Liver (tissue), 8 donors: ENCODE measurements at regions not wholly inside any gene's neighbourhood (a gene's known extent, or its start where the extent isn't known, plus 50 kb on each side); places are given as distances from the start of the nearest gene placed in this dataset.

Experiments
- DNase-seq: peaks from one replicate; pipeline ENCODE4 v3.0.0-alpha.2; 2017; ENCODE audit warnings: low spot score
- H3K27ac ChIP-seq, 2 donors: one replicate each; pipeline ENCODE4 v1.7.0; 2013; ENCODE audit warnings: inconsistent platforms in 2 of 2, low read length in 2 of 2, control low read depth in 1 of 2, low read depth in 1 of 2, mild to moderate bottlenecking in 1 of 2
- H3K27me3 ChIP-seq, 4 donors: one replicate each; pipeline versions ENCODE4 v1.6.1 to v1.7.0; 2013; ENCODE audit warnings: low read length in 3 of 4, inconsistent platforms in 1 of 4, mild to moderate bottlenecking in 1 of 4, moderate library complexity in 1 of 4; ENCODE audit not compliant: control insufficient read depth in 4 of 4, insufficient read depth in 4 of 4
- H3K36me3 ChIP-seq, 4 donors: one replicate each; pipeline versions ENCODE4 v1.6.1 to v1.7.0; 2013; ENCODE audit warnings: low read length in 3 of 4, mild to moderate bottlenecking in 3 of 4, low read depth in 1 of 4, moderate library complexity in 1 of 4; ENCODE audit not compliant: control insufficient read depth in 4 of 4, insufficient read depth in 3 of 4
- H3K4me1 ChIP-seq, 4 donors: one replicate each; pipeline versions ENCODE4 v1.6.1 to v1.7.0; 2013; ENCODE audit warnings: low read length in 3 of 4, mild to moderate bottlenecking in 3 of 4, moderate library complexity in 1 of 4; ENCODE audit not compliant: control insufficient read depth in 4 of 4, insufficient read depth in 4 of 4
- H3K4me3 ChIP-seq, 3 donors: one replicate each; pipeline versions ENCODE4 v1.6.1 to v1.7.0; 2013; ENCODE audit warnings: low read length in 3 of 3, control low read depth in 1 of 3, low read depth in 1 of 3, mild to moderate bottlenecking in 1 of 3
- H3K9ac ChIP-seq, 2 donors: one replicate each; pipeline ENCODE4 v1.7.0; 2013; ENCODE audit warnings: low read length in 2 of 2, mild to moderate bottlenecking in 2 of 2, moderate library complexity in 2 of 2, control low read depth in 1 of 2, low read depth in 1 of 2
- H3K9me3 ChIP-seq, 4 donors: one replicate each; pipeline versions ENCODE4 v1.6.1 to v1.7.0; 2013; ENCODE audit warnings: low read length in 3 of 4; ENCODE audit not compliant: control insufficient read depth in 4 of 4
- ATF3 ChIP-seq: IDR thresholded peaks from 2 replicates; pipeline ENCODE4 v1.6.1; 2016; ENCODE audit warnings: antibody characterized with exemption
- CTCF ChIP-seq: fragments of 150-350 bp; IDR thresholded peaks from 2 replicates; pipeline ENCODE4 v1.5.1; 2017; ENCODE audit warnings: improper control_type of control experiment, low read depth, low read length; ENCODE audit not compliant: missing input control
- EGR1 ChIP-seq, 2 donors: IDR thresholded peaks; 2 replicates each; pipeline ENCODE4 v1.6.1; 2016 to 2018; ENCODE audit warnings: antibody characterized with exemption in 2 of 2, low read depth in 2 of 2
- GABPA ChIP-seq, 2 donors: IDR thresholded peaks in 1 of 2; conservative IDR thresholded peaks in 1 of 2; 2 replicates each; pipeline ENCODE4 v1.6.1; 2016; ENCODE audit warnings: antibody characterized with exemption in 2 of 2, mild to moderate bottlenecking in 1 of 2, moderate library complexity in 1 of 2
- HNF4A ChIP-seq, 2 donors: conservative IDR thresholded peaks; 2 replicates each; pipeline ENCODE4 v1.6.1; 2016; ENCODE audit warnings: antibody characterized with exemption in 2 of 2, mild to moderate bottlenecking in 2 of 2
- HNF4G ChIP-seq: IDR thresholded peaks from 2 replicates; pipeline ENCODE4 v1.6.1; 2016; ENCODE audit warnings: antibody characterized with exemption
- JUND ChIP-seq, 2 donors: IDR thresholded peaks; 2 replicates each; pipeline ENCODE4 v1.6.1; 2016; ENCODE audit warnings: antibody characterized with exemption in 2 of 2
- MAX ChIP-seq: IDR thresholded peaks from 2 replicates; pipeline ENCODE4 v1.6.1; 2016; ENCODE audit warnings: antibody characterized with exemption
- NR2F2 ChIP-seq: IDR thresholded peaks from 2 replicates; pipeline ENCODE4 v1.6.1; 2016; ENCODE audit warnings: antibody characterized with exemption
- RAD21 ChIP-seq, 2 donors: IDR thresholded peaks; 2 replicates each; pipeline ENCODE4 v1.6.1; 2016; ENCODE audit warnings: antibody characterized with exemption in 2 of 2, mild to moderate bottlenecking in 2 of 2
- RXRA ChIP-seq, 2 donors: IDR thresholded peaks; 2 replicates each; pipeline ENCODE4 v1.6.1; 2017 to 2018; ENCODE audit warnings: antibody characterized with exemption in 2 of 2, mild to moderate bottlenecking in 1 of 2
- SP1 ChIP-seq: IDR thresholded peaks from 2 replicates; pipeline ENCODE4 v1.6.1; 2018; ENCODE audit warnings: antibody characterized with exemption, mild to moderate bottlenecking
- TAF1 ChIP-seq: conservative IDR thresholded peaks from 2 replicates; pipeline ENCODE4 v1.6.1; 2016; ENCODE audit warnings: antibody characterized with exemption, mild to moderate bottlenecking
- WGBS: extraction: QIAGEN DNeasy Blood & Tissue Kit; methylation state at CpG from one replicate; pipeline ENCODE4 v1.1.7; 2013; 5-methylcytosine and 5-hydroxymethylcytosine counted together
- TF ChIP-seq, protein P1 (sequence below): IDR thresholded peaks from 2 replicates; pipeline ENCODE4 v1.6.1; 2016; ENCODE audit warnings: antibody characterized with exemption
- TF ChIP-seq, protein P2 (sequence below): IDR thresholded peaks from 2 replicates; pipeline ENCODE4 v1.6.1; 2016; ENCODE audit warnings: antibody characterized with exemption, mild to moderate bottlenecking
- donor health status: healthy.
- donor health status: healthy.
- donor health status: healthy.
- donor health status: healthy.
- donor health status: healthy.

- no peaks in the 10 kb centered on the region for H3K36me3 ChIP-seq
- H3K4me3 ChIP-seq: no peak overlapping the region
- DNase-seq: no peak
- no peak overlapping the region for H3K9ac ChIP-seq
- H3K27me3 ChIP-seq: no peaks in the 10 kb centered on the region
- no peak overlapping the region for H3K27ac ChIP-seq
- TF ChIP-seq, protein P1, sequence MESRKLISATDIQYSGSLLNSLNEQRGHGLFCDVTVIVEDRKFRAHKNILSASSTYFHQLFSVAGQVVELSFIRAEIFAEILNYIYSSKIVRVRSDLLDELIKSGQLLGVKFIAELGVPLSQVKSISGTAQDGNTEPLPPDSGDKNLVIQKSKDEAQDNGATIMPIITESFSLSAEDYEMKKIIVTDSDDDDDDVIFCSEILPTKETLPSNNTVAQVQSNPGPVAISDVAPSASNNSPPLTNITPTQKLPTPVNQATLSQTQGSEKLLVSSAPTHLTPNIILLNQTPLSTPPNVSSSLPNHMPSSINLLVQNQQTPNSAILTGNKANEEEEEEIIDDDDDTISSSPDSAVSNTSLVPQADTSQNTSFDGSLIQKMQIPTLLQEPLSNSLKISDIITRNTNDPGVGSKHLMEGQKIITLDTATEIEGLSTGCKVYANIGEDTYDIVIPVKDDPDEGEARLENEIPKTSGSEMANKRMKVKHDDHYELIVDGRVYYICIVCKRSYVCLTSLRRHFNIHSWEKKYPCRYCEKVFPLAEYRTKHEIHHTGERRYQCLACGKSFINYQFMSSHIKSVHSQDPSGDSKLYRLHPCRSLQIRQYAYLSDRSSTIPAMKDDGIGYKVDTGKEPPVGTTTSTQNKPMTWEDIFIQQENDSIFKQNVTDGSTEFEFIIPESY: no peak
- TF ChIP-seq ATF3: no peak
- no peak for TF ChIP-seq HNF4G
- no peak for TF ChIP-seq NR2F2
- no peak for TF ChIP-seq EGR1 (IDR thresholded peaks at IDR 0.05; ENCODE audit: low read depth in 2 of 2)
- TF ChIP-seq SP1: no peak
- no peak for TF ChIP-seq JUND (IDR thresholded peaks at IDR 0.05)
- no peak for TF ChIP-seq TAF1
- no peak for TF ChIP-seq CTCF
- TF ChIP-seq RAD21 (IDR thresholded peaks at IDR 0.05): no peak
- no peak for TF ChIP-seq RXRA (IDR thresholded peaks at IDR 0.05)
- no peak for TF ChIP-seq MAX
- no peak for TF ChIP-seq HNF4A (conservative IDR thresholded peaks at IDR 0.05)
- TF ChIP-seq, protein P2, sequence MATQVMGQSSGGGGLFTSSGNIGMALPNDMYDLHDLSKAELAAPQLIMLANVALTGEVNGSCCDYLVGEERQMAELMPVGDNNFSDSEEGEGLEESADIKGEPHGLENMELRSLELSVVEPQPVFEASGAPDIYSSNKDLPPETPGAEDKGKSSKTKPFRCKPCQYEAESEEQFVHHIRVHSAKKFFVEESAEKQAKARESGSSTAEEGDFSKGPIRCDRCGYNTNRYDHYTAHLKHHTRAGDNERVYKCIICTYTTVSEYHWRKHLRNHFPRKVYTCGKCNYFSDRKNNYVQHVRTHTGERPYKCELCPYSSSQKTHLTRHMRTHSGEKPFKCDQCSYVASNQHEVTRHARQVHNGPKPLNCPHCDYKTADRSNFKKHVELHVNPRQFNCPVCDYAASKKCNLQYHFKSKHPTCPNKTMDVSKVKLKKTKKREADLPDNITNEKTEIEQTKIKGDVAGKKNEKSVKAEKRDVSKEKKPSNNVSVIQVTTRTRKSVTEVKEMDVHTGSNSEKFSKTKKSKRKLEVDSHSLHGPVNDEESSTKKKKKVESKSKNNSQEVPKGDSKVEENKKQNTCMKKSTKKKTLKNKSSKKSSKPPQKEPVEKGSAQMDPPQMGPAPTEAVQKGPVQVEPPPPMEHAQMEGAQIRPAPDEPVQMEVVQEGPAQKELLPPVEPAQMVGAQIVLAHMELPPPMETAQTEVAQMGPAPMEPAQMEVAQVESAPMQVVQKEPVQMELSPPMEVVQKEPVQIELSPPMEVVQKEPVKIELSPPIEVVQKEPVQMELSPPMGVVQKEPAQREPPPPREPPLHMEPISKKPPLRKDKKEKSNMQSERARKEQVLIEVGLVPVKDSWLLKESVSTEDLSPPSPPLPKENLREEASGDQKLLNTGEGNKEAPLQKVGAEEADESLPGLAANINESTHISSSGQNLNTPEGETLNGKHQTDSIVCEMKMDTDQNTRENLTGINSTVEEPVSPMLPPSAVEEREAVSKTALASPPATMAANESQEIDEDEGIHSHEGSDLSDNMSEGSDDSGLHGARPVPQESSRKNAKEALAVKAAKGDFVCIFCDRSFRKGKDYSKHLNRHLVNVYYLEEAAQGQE: no peak
- TF ChIP-seq GABPA (IDR thresholded peaks at IDR 0.05 in 1 of 2, conservative IDR thresholded peaks at IDR 0.05 in 1 of 2): no peak
- no peaks in the 10 kb centered on the region for H3K9me3 ChIP-seq
- WGBS: 65% methylated on average over 1 of the region's 1 CpG
- no peaks in the 10 kb centered on the region for H3K4me1 ChIP-seq
These were observed 79.4 kb upstream of the FAM136A start for GRCh38 chr2:70381235-70381634.

DNA sequence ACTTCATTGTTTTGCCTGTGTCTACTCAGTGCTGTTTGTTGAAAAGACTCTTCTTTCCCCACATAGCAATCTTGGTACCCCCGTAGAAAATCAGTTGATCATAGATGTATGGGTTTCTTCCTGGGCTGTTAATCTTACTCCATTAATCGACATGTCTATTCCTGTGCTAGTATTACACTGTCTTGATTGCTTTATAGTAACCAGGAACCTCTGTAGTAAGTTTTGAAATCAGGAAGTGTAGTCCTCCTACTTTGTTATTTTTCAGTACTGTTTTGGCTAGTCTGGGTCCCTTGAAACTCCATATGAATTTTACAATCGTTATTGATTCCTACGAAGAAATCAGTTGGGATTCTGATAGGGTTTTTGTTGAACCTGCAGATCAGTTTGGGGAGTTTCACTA is 78.8 kb upstream of the FAM136A start:
- Histone ChIP-seq H3K4me3 (no peak overlapping the region), H3K27me3 (no peaks in the 10 kb centered on the region), H3K36me3 (no peaks in the 10 kb centered on the region), H3K27ac (no peak overlapping the region), H3K9ac (no peak overlapping the region), H3K9me3 (no peaks in the 10 kb centered on the region), H3K4me1 (no peaks in the 10 kb centered on the region)
- WGBS: 86% methylated on average over 4 of the region's 4 CpGs
- DNase-seq: no peak
- TF ChIP-seq, protein P2: no peak
- no peak for TF ChIP-seq RAD21 (IDR thresholded peaks at IDR 0.05)
- no peak for TF ChIP-seq TAF1
- no peak for TF ChIP-seq SP1
